ENCODE measurements at regions not wholly inside any gene's neighbourhood (a gene's known extent, or its start where the extent isn't known, plus 50 kb on each side); places are given as distances from the start of the nearest gene placed in this dataset.

DNA sequence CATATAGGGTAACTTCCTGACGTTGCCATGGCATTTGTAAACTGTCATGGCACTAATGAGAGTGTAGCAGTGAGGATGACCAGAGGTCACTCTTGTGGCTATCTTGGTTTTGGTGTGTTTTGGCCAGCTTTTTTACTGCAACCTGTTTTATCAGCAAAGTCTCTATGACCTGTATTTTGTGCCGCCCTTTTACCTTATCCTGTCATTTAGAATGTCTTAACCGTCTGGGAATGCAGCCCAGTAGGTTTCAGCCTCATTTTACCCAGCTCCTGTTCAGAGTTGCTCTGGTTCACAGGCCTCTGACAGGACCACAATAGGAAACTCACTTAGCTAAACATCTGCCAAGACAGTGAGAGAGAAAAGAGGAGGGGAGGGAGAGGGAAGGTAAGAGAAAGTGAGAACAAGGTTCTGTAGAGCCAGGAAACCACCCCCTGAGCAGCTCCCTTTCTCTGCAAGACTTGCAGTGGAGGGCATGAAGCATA, 64.8 kb upstream of the PLEKHG3 start:
- no peaks in the 10 kb centered on the region for H3K79me2 ChIP-seq (ENCODE audit: control insufficient read depth, insufficient read depth, low read length)
- POLR2A ChIA-PET = no interaction called here
- Mint-ChIP-seq H3K4me3 (no peak overlapping the region), H3K9me3 (ENCODE audit: insufficient read depth) (no peaks in the 10 kb centered on the region), H3K27ac (no peak overlapping the region), H3K4me1 (peaks cover 4% of the 10 kb centered on the region), H3K27me3 (peaks cover 26% of the 10 kb centered on the region)
- no peaks in the 10 kb centered on the region for H4K20me1 ChIP-seq (ENCODE audit: control insufficient read depth, insufficient read depth, low read length, poor library complexity, severe bottlenecking)
- H3K4me2 ChIP-seq (replicated peaks; ENCODE audit: low read depth, low read length, poor library complexity, severe bottlenecking) = no peak overlapping the region
- ATAC-seq (ENCODE audit: low read depth) = no peak
- H3K4me1 ChIP-seq (ENCODE audit: control insufficient read depth in 2 of 2, insufficient read depth in 2 of 2, low read length in 2 of 2) = peaks cover 0 to 8% of the 10 kb centered on the region in 2 donors
- TF ChIP-seq, protein P1, sequence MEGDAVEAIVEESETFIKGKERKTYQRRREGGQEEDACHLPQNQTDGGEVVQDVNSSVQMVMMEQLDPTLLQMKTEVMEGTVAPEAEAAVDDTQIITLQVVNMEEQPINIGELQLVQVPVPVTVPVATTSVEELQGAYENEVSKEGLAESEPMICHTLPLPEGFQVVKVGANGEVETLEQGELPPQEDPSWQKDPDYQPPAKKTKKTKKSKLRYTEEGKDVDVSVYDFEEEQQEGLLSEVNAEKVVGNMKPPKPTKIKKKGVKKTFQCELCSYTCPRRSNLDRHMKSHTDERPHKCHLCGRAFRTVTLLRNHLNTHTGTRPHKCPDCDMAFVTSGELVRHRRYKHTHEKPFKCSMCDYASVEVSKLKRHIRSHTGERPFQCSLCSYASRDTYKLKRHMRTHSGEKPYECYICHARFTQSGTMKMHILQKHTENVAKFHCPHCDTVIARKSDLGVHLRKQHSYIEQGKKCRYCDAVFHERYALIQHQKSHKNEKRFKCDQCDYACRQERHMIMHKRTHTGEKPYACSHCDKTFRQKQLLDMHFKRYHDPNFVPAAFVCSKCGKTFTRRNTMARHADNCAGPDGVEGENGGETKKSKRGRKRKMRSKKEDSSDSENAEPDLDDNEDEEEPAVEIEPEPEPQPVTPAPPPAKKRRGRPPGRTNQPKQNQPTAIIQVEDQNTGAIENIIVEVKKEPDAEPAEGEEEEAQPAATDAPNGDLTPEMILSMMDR (IDR thresholded peaks at IDR 0.05) = no peak
- TF ChIP-seq EZH2 (IDR thresholded peaks at IDR 0.05; ENCODE audit: borderline replicate concordance, insufficient read depth, low read depth, low read length, poor library complexity, severe bottlenecking) = no peak
- no peaks in the 10 kb centered on the region for H3K9me3 ChIP-seq (ENCODE audit: control extremely low read depth in 1 of 3, control insufficient read depth in 2 of 3, insufficient read depth in 1 of 3, low read length in 2 of 3)
- H2AFZ ChIP-seq (ENCODE audit: insufficient read depth, low read depth, low read length, poor library complexity, severe bottlenecking) = no peak overlapping the region
- H3K36me3 ChIP-seq (replicated peaks in 1 of 2; ENCODE audit: control extremely low read depth in 1 of 2, control insufficient read depth in 1 of 2, extremely low read depth in 1 of 2, insufficient read depth in 2 of 2, low read length in 1 of 2) = no peaks in the 10 kb centered on the region
- DNase-seq = no peak
- H3K27me3 ChIP-seq (replicated peaks in 1 of 4; ENCODE audit: control extremely low read depth in 1 of 4, control insufficient read depth in 3 of 4, insufficient read depth in 4 of 4, low read length in 3 of 4) = peaks cover 0 to 4% (median 0%) of the 10 kb centered on the region in 4 experiments
- H3K4me3 ChIP-seq (ENCODE audit: control extremely low read depth in 1 of 5, extremely low read depth in 1 of 5, insufficient read depth in 1 of 5, low read depth in 2 of 5, low read length in 4 of 5) = no peak overlapping the region
- WGBS (ENCODE audit: insufficient coverage) = no CpG with 5 or more reads among the region's 3 CpGs
- intact Hi-C loops (cut with micrococcal nuclease) = loop anchor here (5.0 kb wide), 2 partner anchors 97 to 207 kb away; partner anchors contain the start of gene HSPA2
- H3K27ac ChIP-seq (ENCODE audit: low read length in 2 of 2) = no peak overlapping the region
- CTCF ChIA-PET = interaction anchor here (4.7 kb wide), 1 partner anchor 296 kb away, joined by 55 read pairs; no protein-coding TSS in a partner anchor
- H3K9ac ChIP-seq (ENCODE audit: low read length) = no peak overlapping the region

DNA sequence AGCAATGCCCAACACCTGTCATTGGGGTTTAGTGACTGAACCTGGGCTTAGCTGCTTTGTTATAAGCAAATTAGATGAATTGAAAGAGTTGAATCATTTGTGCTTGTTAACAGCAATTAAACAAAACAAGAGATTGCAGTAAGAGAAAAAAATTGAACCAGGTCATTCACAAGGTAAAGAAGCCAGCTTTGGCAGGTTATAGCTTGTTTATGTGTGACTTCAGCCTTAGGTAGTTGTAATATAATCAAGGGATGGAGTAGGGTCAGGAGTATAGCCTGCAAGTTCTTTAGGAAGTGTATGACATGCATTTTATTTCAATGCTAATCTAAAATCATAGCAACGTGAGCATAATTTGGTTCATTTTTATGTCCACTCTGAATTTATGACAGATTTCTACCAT, 63.4 kb upstream of the PLEKHG3 start:
- no peak for TF ChIP-seq EZH2 (IDR thresholded peaks at IDR 0.05; ENCODE audit: borderline replicate concordance, insufficient read depth, low read depth, low read length, poor library complexity, severe bottlenecking)
- TF ChIP-seq, protein P1 (IDR thresholded peaks at IDR 0.05) = no peak
- no peak overlapping the region for H2AFZ ChIP-seq (ENCODE audit: insufficient read depth, low read depth, low read length, poor library complexity, severe bottlenecking)
- ATAC-seq (ENCODE audit: low read depth) (no peak), DNase-seq (no peak)
- Mint-ChIP-seq H3K27ac (no peak overlapping the region), H3K4me1 (peaks cover 4% of the 10 kb centered on the region), H3K9me3 (ENCODE audit: insufficient read depth) (no peaks in the 10 kb centered on the region), H3K4me3 (no peak overlapping the region), H3K27me3 (peaks cover 29% of the 10 kb centered on the region)
- no peaks in the 10 kb centered on the region for H3K36me3 ChIP-seq (replicated peaks in 1 of 2; ENCODE audit: control extremely low read depth in 1 of 2, control insufficient read depth in 1 of 2, extremely low read depth in 1 of 2, insufficient read depth in 2 of 2, low read length in 1 of 2)
- H3K4me1 ChIP-seq (ENCODE audit: control insufficient read depth in 2 of 2, insufficient read depth in 2 of 2, low read length in 2 of 2) = peaks cover 0 to 8% of the 10 kb centered on the region in 2 donors
- intact Hi-C loops (cut with micrococcal nuclease) = no loop called here
- CTCF ChIA-PET = no interaction called here
- H3K9me3 ChIP-seq (ENCODE audit: control extremely low read depth in 1 of 3, control insufficient read depth in 2 of 3, insufficient read depth in 1 of 3, low read length in 2 of 3) = no peaks in the 10 kb centered on the region
- peaks cover 0 to 4% (median 0%) of the 10 kb centered on the region in 4 experiments for H3K27me3 ChIP-seq (replicated peaks in 1 of 4; ENCODE audit: control extremely low read depth in 1 of 4, control insufficient read depth in 3 of 4, insufficient read depth in 4 of 4, low read length in 3 of 4)
- no peak overlapping the region for H3K4me3 ChIP-seq (ENCODE audit: control extremely low read depth in 1 of 5, extremely low read depth in 1 of 5, insufficient read depth in 1 of 5, low read depth in 2 of 5, low read length in 4 of 5)
- no peak overlapping the region for H3K4me2 ChIP-seq (replicated peaks; ENCODE audit: low read depth, low read length, poor library complexity, severe bottlenecking)
- no peaks in the 10 kb centered on the region for H4K20me1 ChIP-seq (ENCODE audit: control insufficient read depth, insufficient read depth, low read length, poor library complexity, severe bottlenecking)
- no peaks in the 10 kb centered on the region for H3K79me2 ChIP-seq (ENCODE audit: control insufficient read depth, insufficient read depth, low read length)
- H3K27ac ChIP-seq (ENCODE audit: low read length in 2 of 2) = no peak overlapping the region
- H3K9ac ChIP-seq (ENCODE audit: low read length) = no peak overlapping the region
- no CpG with 5 or more reads among the region's 1 CpG for WGBS (ENCODE audit: insufficient coverage)
- POLR2A ChIA-PET = no interaction called here
